HepG2 (cell line): ENCODE measurements at regions not wholly inside any gene's neighbourhood (a gene's known extent, or its start where the extent isn't known, plus 50 kb on each side); places are given as distances from the start of the nearest gene placed in this dataset.

Experiments
- EP300 ChIP-seq, 3 experiments: sonication (generic) in 1 of 3; formaldehyde crosslinking in 1 of 3; IDR thresholded peaks; 2 replicates each; pipeline versions ENCODE4 v1.5.1 to v1.6.1; 2011 to 2020; ENCODE audit warnings: low read depth in 2 of 3, low read length in 2 of 3, borderline replicate concordance in 1 of 3, improper control_type of control experiment in 1 of 3, mild to moderate bottlenecking in 1 of 3, missing genetic modification reagents in 1 of 3, moderate library complexity in 1 of 3
- EZH2 ChIP-seq: conservative IDR thresholded peaks from 2 replicates; pipeline ENCODE4 v1.6.1; 2012; ENCODE audit warnings: mild to moderate bottlenecking, low read depth, low read length, moderate library complexity
- FOSL2 ChIP-seq: sonication (generic); formaldehyde crosslinking; IDR thresholded peaks from 2 replicates; pipeline ENCODE4 v1.4.0; 2020; ENCODE audit warnings: missing genetic modification reagents
- FOXA1 ChIP-seq, 2 experiments: fragments of 450-650 bp in 1 of 2; sonication (generic) in 1 of 2; formaldehyde crosslinking in 1 of 2; IDR thresholded peaks; 2 replicates each; pipeline versions ENCODE4 v1.4.0 to v1.6.1; 2016 to 2020; ENCODE audit warnings: missing genetic modification reagents in 1 of 2
- FOXJ3 ChIP-seq: sonication (generic); formaldehyde crosslinking; IDR thresholded peaks from 2 replicates; pipeline ENCODE4 v1.4.0; 2020; ENCODE audit warnings: missing genetic modification reagents, mild to moderate bottlenecking, borderline replicate concordance
- POLR2A ChIP-seq, 2 experiments: IDR thresholded peaks; 2 replicates each; pipeline ENCODE4 v1.6.1; 2011; ENCODE audit warnings: low read depth in 2 of 2, low read length in 2 of 2, mild to moderate bottlenecking in 1 of 2, moderate library complexity in 1 of 2; ENCODE audit not compliant: insufficient read depth in 1 of 2
- REST ChIP-seq, 2 experiments: IDR thresholded peaks; 2 replicates each; pipeline ENCODE4 v1.6.1; 2011 to 2012; ENCODE audit warnings: low read length in 2 of 2, borderline replicate concordance in 1 of 2, low read depth in 1 of 2, mild to moderate bottlenecking in 1 of 2, moderate library complexity in 1 of 2
- SMAD3 ChIP-seq: sonication (generic); formaldehyde crosslinking; IDR thresholded peaks from 2 replicates; pipeline ENCODE4 v1.4.0; 2020; ENCODE audit warnings: missing genetic modification reagents
- SOX13 ChIP-seq, 3 experiments: fragments of 450-650 bp in 1 of 3; sonication (generic) in 1 of 3; formaldehyde crosslinking in 1 of 3; IDR thresholded peaks in 2 of 3; conservative IDR thresholded peaks in 1 of 3; 2 replicates each; pipeline versions ENCODE4 v1.5.0 to v1.6.1; 2016 to 2020; ENCODE audit warnings: antibody characterized with exemption in 1 of 3, mild to moderate bottlenecking in 1 of 3, missing compliant biosample characterization in 1 of 3, missing genetic modification reagents in 1 of 3, moderate library complexity in 1 of 3
- TAF1 ChIP-seq: sonication (generic); formaldehyde crosslinking; IDR thresholded peaks from 2 replicates; pipeline ENCODE4 v1.4.0; 2020; ENCODE audit warnings: missing genetic modification reagents
- TF ChIP-seq, protein P1 (sequence below): sonication (generic); formaldehyde crosslinking; IDR thresholded peaks from 2 replicates; pipeline ENCODE4 v1.5.0; 2020; ENCODE audit warnings: mild to moderate bottlenecking, missing genetic modification reagents, moderate library complexity
- TF ChIP-seq, protein P2 (sequence below): sonication (generic); formaldehyde crosslinking; IDR thresholded peaks from 2 replicates; pipeline ENCODE4 v1.9.0; 2021; ENCODE audit warnings: mild to moderate bottlenecking, missing genetic modification reagents

DNA sequence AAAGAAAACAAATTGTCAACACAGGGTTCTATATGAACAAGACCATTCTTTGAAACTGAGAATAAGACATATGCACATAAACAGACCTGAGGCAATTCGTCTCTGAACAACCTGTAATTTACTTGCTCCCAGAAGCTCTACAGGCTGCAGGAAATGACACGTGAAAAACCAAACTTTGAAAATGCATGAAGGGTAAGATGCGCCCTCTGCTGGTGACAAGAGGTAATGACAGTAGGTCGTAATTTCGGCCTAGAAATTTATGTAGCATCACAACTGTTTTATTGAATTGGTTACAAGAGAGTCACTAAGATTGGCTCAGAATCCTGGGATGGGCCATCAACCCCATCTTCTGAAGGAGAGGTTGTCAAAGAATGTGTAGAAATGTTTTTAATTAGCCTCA, 276.5 kb downstream of the PPP4R3C start:
- TF ChIP-seq FOXJ3 (no peak), EP300 (IDR thresholded peaks at IDR 0.05; ENCODE audit: low read depth in 2 of 2, low read length in 2 of 2) (no peak), EP300 (CRISPR knock-in tag; IDR thresholded peaks at IDR 0.05; ENCODE audit: borderline replicate concordance) (no peak), SMAD3 (CRISPR knock-in tag) (no peak), TAF1 (CRISPR knock-in tag) (no peak), FOXA1 (IDR thresholded peaks at IDR 0.05) (no peak), FOXA1 (CRISPR knock-in tag; IDR thresholded peaks at IDR 0.05) (no peak), REST (IDR thresholded peaks at IDR 0.05; ENCODE audit: borderline replicate concordance in 1 of 2, low read depth in 1 of 2, low read length in 2 of 2) (no peak), SOX13 (IDR thresholded peaks at IDR 0.05) (no peak), SOX13 (CRISPR knock-in tag; conservative IDR thresholded peaks at IDR 0.05 in 1 of 2, IDR thresholded peaks at IDR 0.05 in 1 of 2) (no peak), FOSL2 (CRISPR knock-in tag) (no peak), EZH2 (no peak), POLR2A (IDR thresholded peaks at IDR 0.05; ENCODE audit: insufficient read depth in 1 of 2, low read depth in 2 of 2, low read length in 2 of 2) (no peak)
- TF ChIP-seq, protein P1, sequence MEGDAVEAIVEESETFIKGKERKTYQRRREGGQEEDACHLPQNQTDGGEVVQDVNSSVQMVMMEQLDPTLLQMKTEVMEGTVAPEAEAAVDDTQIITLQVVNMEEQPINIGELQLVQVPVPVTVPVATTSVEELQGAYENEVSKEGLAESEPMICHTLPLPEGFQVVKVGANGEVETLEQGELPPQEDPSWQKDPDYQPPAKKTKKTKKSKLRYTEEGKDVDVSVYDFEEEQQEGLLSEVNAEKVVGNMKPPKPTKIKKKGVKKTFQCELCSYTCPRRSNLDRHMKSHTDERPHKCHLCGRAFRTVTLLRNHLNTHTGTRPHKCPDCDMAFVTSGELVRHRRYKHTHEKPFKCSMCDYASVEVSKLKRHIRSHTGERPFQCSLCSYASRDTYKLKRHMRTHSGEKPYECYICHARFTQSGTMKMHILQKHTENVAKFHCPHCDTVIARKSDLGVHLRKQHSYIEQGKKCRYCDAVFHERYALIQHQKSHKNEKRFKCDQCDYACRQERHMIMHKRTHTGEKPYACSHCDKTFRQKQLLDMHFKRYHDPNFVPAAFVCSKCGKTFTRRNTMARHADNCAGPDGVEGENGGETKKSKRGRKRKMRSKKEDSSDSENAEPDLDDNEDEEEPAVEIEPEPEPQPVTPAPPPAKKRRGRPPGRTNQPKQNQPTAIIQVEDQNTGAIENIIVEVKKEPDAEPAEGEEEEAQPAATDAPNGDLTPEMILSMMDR (CRISPR knock-in tag) = peak; percentile 73
- TF ChIP-seq, protein P2, sequence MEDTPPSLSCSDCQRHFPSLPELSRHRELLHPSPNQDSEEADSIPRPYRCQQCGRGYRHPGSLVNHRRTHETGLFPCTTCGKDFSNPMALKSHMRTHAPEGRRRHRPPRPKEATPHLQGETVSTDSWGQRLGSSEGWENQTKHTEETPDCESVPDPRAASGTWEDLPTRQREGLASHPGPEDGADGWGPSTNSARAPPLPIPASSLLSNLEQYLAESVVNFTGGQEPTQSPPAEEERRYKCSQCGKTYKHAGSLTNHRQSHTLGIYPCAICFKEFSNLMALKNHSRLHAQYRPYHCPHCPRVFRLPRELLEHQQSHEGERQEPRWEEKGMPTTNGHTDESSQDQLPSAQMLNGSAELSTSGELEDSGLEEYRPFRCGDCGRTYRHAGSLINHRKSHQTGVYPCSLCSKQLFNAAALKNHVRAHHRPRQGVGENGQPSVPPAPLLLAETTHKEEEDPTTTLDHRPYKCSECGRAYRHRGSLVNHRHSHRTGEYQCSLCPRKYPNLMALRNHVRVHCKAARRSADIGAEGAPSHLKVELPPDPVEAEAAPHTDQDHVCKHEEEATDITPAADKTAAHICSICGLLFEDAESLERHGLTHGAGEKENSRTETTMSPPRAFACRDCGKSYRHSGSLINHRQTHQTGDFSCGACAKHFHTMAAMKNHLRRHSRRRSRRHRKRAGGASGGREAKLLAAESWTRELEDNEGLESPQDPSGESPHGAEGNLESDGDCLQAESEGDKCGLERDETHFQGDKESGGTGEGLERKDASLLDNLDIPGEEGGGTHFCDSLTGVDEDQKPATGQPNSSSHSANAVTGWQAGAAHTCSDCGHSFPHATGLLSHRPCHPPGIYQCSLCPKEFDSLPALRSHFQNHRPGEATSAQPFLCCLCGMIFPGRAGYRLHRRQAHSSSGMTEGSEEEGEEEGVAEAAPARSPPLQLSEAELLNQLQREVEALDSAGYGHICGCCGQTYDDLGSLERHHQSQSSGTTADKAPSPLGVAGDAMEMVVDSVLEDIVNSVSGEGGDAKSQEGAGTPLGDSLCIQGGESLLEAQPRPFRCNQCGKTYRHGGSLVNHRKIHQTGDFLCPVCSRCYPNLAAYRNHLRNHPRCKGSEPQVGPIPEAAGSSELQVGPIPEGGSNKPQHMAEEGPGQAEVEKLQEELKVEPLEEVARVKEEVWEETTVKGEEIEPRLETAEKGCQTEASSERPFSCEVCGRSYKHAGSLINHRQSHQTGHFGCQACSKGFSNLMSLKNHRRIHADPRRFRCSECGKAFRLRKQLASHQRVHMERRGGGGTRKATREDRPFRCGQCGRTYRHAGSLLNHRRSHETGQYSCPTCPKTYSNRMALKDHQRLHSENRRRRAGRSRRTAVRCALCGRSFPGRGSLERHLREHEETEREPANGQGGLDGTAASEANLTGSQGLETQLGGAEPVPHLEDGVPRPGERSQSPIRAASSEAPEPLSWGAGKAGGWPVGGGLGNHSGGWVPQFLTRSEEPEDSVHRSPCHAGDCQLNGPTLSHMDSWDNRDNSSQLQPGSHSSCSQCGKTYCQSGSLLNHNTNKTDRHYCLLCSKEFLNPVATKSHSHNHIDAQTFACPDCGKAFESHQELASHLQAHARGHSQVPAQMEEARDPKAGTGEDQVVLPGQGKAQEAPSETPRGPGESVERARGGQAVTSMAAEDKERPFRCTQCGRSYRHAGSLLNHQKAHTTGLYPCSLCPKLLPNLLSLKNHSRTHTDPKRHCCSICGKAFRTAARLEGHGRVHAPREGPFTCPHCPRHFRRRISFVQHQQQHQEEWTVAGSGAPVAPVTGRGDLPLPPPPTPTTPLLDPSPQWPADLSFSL (CRISPR knock-in tag) = no peak
